B cell (primary cell): ENCODE measurements at regions not wholly inside any gene's neighbourhood (a gene's known extent, or its start where the extent isn't known, plus 50 kb on each side); places are given as distances from the start of the nearest gene placed in this dataset.

ENCODE experiments used
- ATAC-seq: fragments of 200-7000 bp; cut with Tn5 transposase; one replicate; pipeline ENCODE4 v1.10.0; 2021; ENCODE audit warnings: low read depth, mild to moderate bottlenecking, moderate number of reproducible peaks, moderate library complexity
- CTCF ChIA-PET: fragments of 350-600 bp; sonication (Branson Sonifier 250); formaldehyde crosslinking; loops from one replicate; lab custom pipeline; 2021; ENCODE audit warnings: antibody characterized with exemption, inconsistent platforms; lab: Charles Lee
- POLR2A ChIA-PET: fragments of 350-600 bp; sonication (Branson Sonifier 250); formaldehyde crosslinking; loops from one replicate; lab custom pipeline; 2021; ENCODE audit warnings: antibody characterized with exemption; lab: Charles Lee
- DNase-seq: peaks from one replicate; pipeline ENCODE4 v3.0.0; 2013
- H2AFZ ChIP-seq: 2 replicates; pipeline ENCODE4 v1.6.1; 2012; ENCODE audit warnings: mild to moderate bottlenecking, low read depth, low read length; ENCODE audit not compliant: insufficient read depth, poor library complexity, severe bottlenecking
- H3K27ac ChIP-seq, 2 donors: 1 replicate in 1 of 2; 2 replicates in 1 of 2; pipeline ENCODE4 v1.5.1; 2012 to 2013; ENCODE audit warnings: low read length in 2 of 2, mild to moderate bottlenecking in 2 of 2, moderate library complexity in 1 of 2
- H3K27me3 ChIP-seq, 4 experiments: fragments of 200-600 bp in 1 of 4; sonication (generic) in 1 of 4; replicated peaks in 1 of 4; 1 replicate in 2 of 4; 2 replicates in 2 of 4; pipeline versions ENCODE4 v1.6.1 to v1.7.0; 2013 to 2016; ENCODE audit warnings: low read length in 3 of 4, mild to moderate bottlenecking in 2 of 4, mixed read lengths in 1 of 4, moderate library complexity in 1 of 4; ENCODE audit not compliant: insufficient read depth in 4 of 4, control insufficient read depth in 3 of 4; ENCODE audit errors: control extremely low read depth in 1 of 4
- H3K36me3 ChIP-seq, 2 experiments: replicated peaks in 1 of 2; 1 replicate in 1 of 2; 2 replicates in 1 of 2; pipeline versions ENCODE4 v1.6.1 to v1.7.1; 2013; ENCODE audit warnings: low read length in 1 of 2; ENCODE audit not compliant: insufficient read depth in 2 of 2, control insufficient read depth in 1 of 2; ENCODE audit errors: control extremely low read depth in 1 of 2, extremely low read depth in 1 of 2
- H3K4me1 ChIP-seq, 2 donors: fragments of 200-600 bp in 1 of 2; sonication (generic) in 1 of 2; 1 replicate in 1 of 2; 2 replicates in 1 of 2; pipeline versions ENCODE4 v1.5.1 to v1.6.1; 2013 to 2017; ENCODE audit warnings: low read length in 2 of 2; ENCODE audit not compliant: control insufficient read depth in 2 of 2, insufficient read depth in 2 of 2
- H3K4me2 ChIP-seq: replicated peaks from 2 replicates; pipeline ENCODE3; 2012; ENCODE audit warnings: mild to moderate bottlenecking, low read depth, low read length; ENCODE audit not compliant: poor library complexity, severe bottlenecking
- H3K4me3 ChIP-seq, 5 experiments: fragments of 200-600 bp in 1 of 5; sonication (generic) in 1 of 5; 1 replicate in 3 of 5; 2 replicates in 2 of 5; pipeline versions ENCODE4 v1.5.1 to v1.7.0; 2011 to 2016; ENCODE audit warnings: low read length in 4 of 5, mild to moderate bottlenecking in 4 of 5, low read depth in 2 of 5, control low read depth in 1 of 5, moderate library complexity in 1 of 5; ENCODE audit not compliant: insufficient read depth in 1 of 5; ENCODE audit errors: control extremely low read depth in 1 of 5, extremely low read depth in 1 of 5
- H3K79me2 ChIP-seq: fragments of 200-600 bp; sonication (generic); one replicate; pipeline ENCODE4 v1.6.0; 2016; ENCODE audit warnings: low read length; ENCODE audit not compliant: control insufficient read depth, insufficient read depth
- H3K9ac ChIP-seq: fragments of 200-600 bp; sonication (generic); 2 replicates; pipeline ENCODE4 v1.6.1; 2017; ENCODE audit warnings: mild to moderate bottlenecking, low read length, moderate library complexity
- H3K9me3 ChIP-seq, 3 donors: one replicate each; pipeline versions ENCODE4 v1.6.1 to v1.7.1; 2013; ENCODE audit warnings: low read length in 2 of 3; ENCODE audit not compliant: control insufficient read depth in 2 of 3, insufficient read depth in 1 of 3; ENCODE audit errors: control extremely low read depth in 1 of 3
- H4K20me1 ChIP-seq: 2 replicates; pipeline ENCODE4 v1.6.0; 2012; ENCODE audit warnings: mild to moderate bottlenecking, low read length; ENCODE audit not compliant: insufficient read depth, control insufficient read depth, poor library complexity, severe bottlenecking
- H3K27ac Mint-ChIP-seq: one replicate; pipeline ENCODE4 v1.8.0; 2021; ENCODE audit warnings: mixed read lengths
- H3K27me3 Mint-ChIP-seq: one replicate; pipeline ENCODE4 v1.8.0; 2021; ENCODE audit warnings: mixed read lengths
- H3K4me1 Mint-ChIP-seq: one replicate; pipeline ENCODE4 v1.8.0; 2021; ENCODE audit warnings: mixed read lengths
- H3K4me3 Mint-ChIP-seq: one replicate; pipeline ENCODE4 v1.8.0; 2021; ENCODE audit warnings: mixed read lengths
- H3K9me3 Mint-ChIP-seq: one replicate; pipeline ENCODE4 v1.8.0; 2022; ENCODE audit warnings: mixed read lengths; ENCODE audit not compliant: insufficient read depth
- CTCF ChIP-seq: fragments of 200-600 bp; IDR thresholded peaks from one replicate; pipeline ENCODE4 v1.8.0; 2022; ENCODE audit warnings: antibody characterized with exemption, mild to moderate bottlenecking
- EZH2 ChIP-seq: IDR thresholded peaks from 2 replicates; pipeline ENCODE4 v1.6.1; 2012; ENCODE audit warnings: borderline replicate concordance, low read depth, mild to moderate bottlenecking, moderate library complexity, low read length; ENCODE audit not compliant: insufficient read depth, poor library complexity, severe bottlenecking
- WGBS: methylation state at CpG from one replicate; pipeline ENCODE4 v1.1.5; 2013; ENCODE audit warnings: missing lambda C conversion rate; ENCODE audit not compliant: insufficient coverage; 5-methylcytosine and 5-hydroxymethylcytosine counted together
- intact Hi-C: fragments of 100-400 bp; cut with micrococcal nuclease; formaldehyde crosslinking; loops from one replicate; pipeline ENCODE4 v1.10.0; 2022

GRCh38 chr17:63290784-63291183 is 155.3 kb downstream of the CYB561 start:
- WGBS: 80% methylated on average over 1 of the region's 2 CpGs
- no peak overlapping the region for H3K27ac ChIP-seq
- TF ChIP-seq CTCF (no peak), EZH2 (no peak)
- no peaks in the 10 kb centered on the region for H3K79me2 ChIP-seq
- H3K9me3 Mint-ChIP-seq: peaks cover 10% of the 10 kb centered on the region
- ChIA-PET CTCF (no interaction called here), POLR2A (no interaction called here)
- peaks cover 6 to 17% (median 9%) of the 10 kb centered on the region in 3 donors for H3K9me3 ChIP-seq
- H3K27me3 Mint-ChIP-seq: peaks cover 7% of the 10 kb centered on the region
- no peaks in the 10 kb centered on the region for H3K36me3 ChIP-seq
- DNase-seq (no peak), ATAC-seq (no peak)
- H3K4me1 Mint-ChIP-seq: no peaks in the 10 kb centered on the region
- H4K20me1 ChIP-seq: no peaks in the 10 kb centered on the region
- no peak overlapping the region for H3K4me2 ChIP-seq
- H3K27ac Mint-ChIP-seq: no peak overlapping the region
- H3K27me3 ChIP-seq: no peaks in the 10 kb centered on the region
- H3K9ac ChIP-seq: no peak overlapping the region
- H3K4me3 ChIP-seq: no peak overlapping the region
- no peak overlapping the region for H2AFZ ChIP-seq
- intact Hi-C loops: no loop called here
- no peak overlapping the region for H3K4me3 Mint-ChIP-seq
- H3K4me1 ChIP-seq: peaks cover 0 to under 1% of the 10 kb centered on the region in 2 donors

- Mint-ChIP-seq H3K4me3 (no peak overlapping the region), H3K27me3 (peaks cover 7% of the 10 kb centered on the region), H3K4me1 (no peaks in the 10 kb centered on the region), H3K27ac (no peak overlapping the region), H3K9me3 (peaks cover 9% of the 10 kb centered on the region)
- DNase-seq (no peak), ATAC-seq (no peak)
- Histone ChIP-seq H3K4me3 (no peak overlapping the region), H3K9ac (no peak overlapping the region), H3K36me3 (no peaks in the 10 kb centered on the region), H4K20me1 (no peaks in the 10 kb centered on the region), H2AFZ (no peak overlapping the region), H3K4me2 (no peak overlapping the region), H3K27ac (no peak overlapping the region), H3K27me3 (no peaks in the 10 kb centered on the region), H3K4me1 (peaks cover 0 to 2% of the 10 kb centered on the region in 2 donors), H3K79me2 (no peaks in the 10 kb centered on the region), H3K9me3 (peaks cover 4 to 16% (median 6%) of the 10 kb centered on the region in 3 donors)
- ChIA-PET POLR2A (no interaction called here), CTCF (no interaction called here)
- intact Hi-C loops: no loop called here
- TF ChIP-seq EZH2 (no peak), CTCF (no peak)
- WGBS: no CpG with 5 or more reads among the region's 1 CpG
Observed at GRCh38 chr17:63291258-63291657, 154.8 kb downstream of the CYB561 start.
